Gastroesophageal sphincter (tissue), 3 donors: ENCODE measurements at regions not wholly inside any gene's neighbourhood (a gene's known extent, or its start where the extent isn't known, plus 50 kb on each side); places are given as distances from the start of the nearest gene placed in this dataset.

ENCODE experiments used
- EP300 ChIP-seq: sonication (generic); formaldehyde crosslinking; IDR thresholded peaks from one replicate; pipeline ENCODE4 v1.6.1; 2017; ENCODE audit warnings: antibody characterized with exemption, mild to moderate bottlenecking
- POLR2AphosphoS5 ChIP-seq: sonication (generic); formaldehyde crosslinking; IDR thresholded peaks from one replicate; pipeline ENCODE4 v1.6.1; 2017; ENCODE audit warnings: antibody characterized with exemption
- TF ChIP-seq, protein P1 (sequence below), 4 experiments: fragments of 200-600 bp in 2 of 4; fragments of 450-650 bp in 2 of 4; sonication (generic) in 1 of 4; IDR thresholded peaks; one replicate each; pipeline ENCODE4 v1.5.1; 2017 to 2019; ENCODE audit warnings: antibody characterized with exemption in 4 of 4, mild to moderate bottlenecking in 2 of 4, moderate library complexity in 2 of 4

DNA sequence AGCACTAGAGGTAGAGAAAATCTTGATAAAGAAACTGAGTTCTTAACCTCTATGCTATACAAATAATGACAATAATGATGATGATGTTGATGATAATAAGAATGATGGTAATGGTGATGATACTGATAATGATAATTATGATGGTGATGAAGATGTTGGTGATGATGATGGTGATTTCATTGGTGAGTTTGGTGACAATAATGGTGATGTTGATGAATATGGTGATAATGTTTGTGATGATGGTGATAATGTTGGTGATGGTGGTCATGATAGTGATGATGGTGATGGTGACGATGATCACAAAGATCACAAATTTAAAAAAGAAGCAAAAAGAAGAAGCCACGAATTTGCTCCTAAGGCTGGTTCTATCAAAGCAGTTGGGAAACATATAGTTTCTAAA, 519.0 kb upstream of the C16orf82 start:
- TF ChIP-seq, protein P1, sequence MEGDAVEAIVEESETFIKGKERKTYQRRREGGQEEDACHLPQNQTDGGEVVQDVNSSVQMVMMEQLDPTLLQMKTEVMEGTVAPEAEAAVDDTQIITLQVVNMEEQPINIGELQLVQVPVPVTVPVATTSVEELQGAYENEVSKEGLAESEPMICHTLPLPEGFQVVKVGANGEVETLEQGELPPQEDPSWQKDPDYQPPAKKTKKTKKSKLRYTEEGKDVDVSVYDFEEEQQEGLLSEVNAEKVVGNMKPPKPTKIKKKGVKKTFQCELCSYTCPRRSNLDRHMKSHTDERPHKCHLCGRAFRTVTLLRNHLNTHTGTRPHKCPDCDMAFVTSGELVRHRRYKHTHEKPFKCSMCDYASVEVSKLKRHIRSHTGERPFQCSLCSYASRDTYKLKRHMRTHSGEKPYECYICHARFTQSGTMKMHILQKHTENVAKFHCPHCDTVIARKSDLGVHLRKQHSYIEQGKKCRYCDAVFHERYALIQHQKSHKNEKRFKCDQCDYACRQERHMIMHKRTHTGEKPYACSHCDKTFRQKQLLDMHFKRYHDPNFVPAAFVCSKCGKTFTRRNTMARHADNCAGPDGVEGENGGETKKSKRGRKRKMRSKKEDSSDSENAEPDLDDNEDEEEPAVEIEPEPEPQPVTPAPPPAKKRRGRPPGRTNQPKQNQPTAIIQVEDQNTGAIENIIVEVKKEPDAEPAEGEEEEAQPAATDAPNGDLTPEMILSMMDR (IDR thresholded peaks at IDR 0.05): no peak
- no peak for TF ChIP-seq POLR2AphosphoS5
- TF ChIP-seq EP300: no peak
